ENCODE measurements at regions not wholly inside any gene's neighbourhood (a gene's known extent, or its start where the extent isn't known, plus 50 kb on each side); places are given as distances from the start of the nearest gene placed in this dataset.
"Not testable (repeated sequence)": the region's sequence is repeated elsewhere in the genome, so short reads cannot be mapped to it uniquely, and the experiment has no call there.

DNA sequence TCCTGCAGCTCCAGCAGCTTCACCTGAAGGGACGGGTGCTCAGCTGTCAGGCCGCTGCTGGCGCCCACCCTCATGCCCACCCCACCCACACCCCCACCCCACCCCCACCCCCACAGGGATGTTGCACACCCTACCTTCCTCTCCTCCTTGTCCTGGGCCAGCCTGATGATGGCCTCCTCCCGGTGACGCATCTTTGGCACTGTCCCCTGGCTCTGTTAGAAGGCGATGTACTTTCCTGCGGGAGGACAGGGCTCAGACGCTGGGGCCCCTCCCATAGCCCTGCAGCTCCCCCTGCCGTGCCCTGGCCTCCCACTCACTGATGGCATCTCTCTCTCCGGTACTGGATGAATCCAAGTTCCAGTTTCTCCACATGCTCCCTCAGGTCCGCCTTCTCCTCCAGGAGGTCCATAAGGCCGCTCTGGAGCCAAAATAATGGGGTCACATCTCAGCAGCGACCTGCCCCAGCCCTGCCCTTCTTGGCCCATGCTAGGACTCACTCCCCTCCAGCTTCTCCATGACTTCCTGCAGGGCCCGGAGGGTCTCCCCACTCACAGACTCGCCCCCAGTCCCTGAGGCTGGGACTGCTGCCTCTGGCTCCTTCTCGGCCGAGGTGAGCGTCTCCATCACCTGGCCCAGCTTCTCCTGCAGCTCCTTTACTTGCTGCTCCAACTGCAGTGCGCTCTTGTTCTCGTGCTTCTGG, 55.2 kb downstream of the GOLGA8B start:
- DNase-seq (ENCODE audit: low spot score in 2 of 2); H3K4me3 ChIP-seq (ENCODE audit: low read depth, poor library complexity, severe bottlenecking); intact Hi-C loops (cut with DNase I; ENCODE audit: low total_unique reads): not testable (repeated sequence)
- WGBS, 2 donors, result no CpG with 5 or more reads among the region's 20 CpGs

DNA sequence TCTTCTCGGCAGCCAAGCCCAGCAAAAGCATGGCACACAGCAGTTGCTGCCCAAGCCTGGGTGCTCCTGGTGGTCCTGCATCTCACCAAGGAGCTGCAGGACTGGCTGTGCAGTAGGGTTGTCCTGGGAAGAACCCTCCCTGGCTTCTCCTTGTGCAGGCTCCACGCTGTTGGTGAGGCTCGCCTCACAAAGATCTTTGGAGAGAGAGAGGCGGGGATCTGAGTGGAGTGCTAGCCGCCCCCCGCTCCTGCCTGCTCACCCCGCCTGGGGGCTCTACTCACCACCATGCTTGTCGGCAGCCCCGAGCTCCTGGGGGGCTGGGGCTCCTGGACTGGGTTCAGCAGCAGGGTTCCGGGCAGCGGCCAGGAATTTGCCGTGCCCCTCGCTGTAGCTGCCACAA, 55.8 kb downstream of the GOLGA8B start:
- WGBS, 2 donors, result no CpG with 5 or more reads among the region's 13 CpGs
- H3K4me3 ChIP-seq (ENCODE audit: low read depth, poor library complexity, severe bottlenecking); intact Hi-C loops (cut with DNase I; ENCODE audit: low total_unique reads); DNase-seq (ENCODE audit: low spot score in 2 of 2): not testable (repeated sequence)

DNA sequence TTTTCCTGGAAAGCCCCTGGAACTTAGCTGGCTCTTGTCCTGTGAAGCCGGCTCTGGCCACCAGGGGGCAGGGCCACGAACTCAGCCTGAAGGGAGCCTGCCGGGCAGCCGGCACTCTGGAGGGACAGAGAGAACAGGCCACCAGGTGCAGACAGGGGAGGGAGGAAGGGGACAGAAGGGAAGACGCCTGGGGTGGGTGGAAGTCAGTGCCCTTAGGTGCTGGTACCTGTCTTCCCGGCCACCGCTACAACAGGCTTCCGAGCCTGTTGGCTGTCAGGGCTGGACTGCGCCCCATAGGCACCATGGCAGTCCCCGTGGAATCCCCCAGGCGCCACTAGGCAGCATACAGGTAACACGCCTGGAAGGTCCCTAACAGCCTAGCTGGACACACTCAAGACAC, 59.6 kb downstream of the GOLGA8B start:
- WGBS, 2 donors, result 49 to 51% methylated on average over 5 to 8 of the region's 12 CpGs
- intact Hi-C loops (cut with DNase I; ENCODE audit: low total_unique reads); H3K4me3 ChIP-seq (ENCODE audit: low read depth, poor library complexity, severe bottlenecking); DNase-seq (ENCODE audit: low spot score in 2 of 2): not testable (repeated sequence)

DNA sequence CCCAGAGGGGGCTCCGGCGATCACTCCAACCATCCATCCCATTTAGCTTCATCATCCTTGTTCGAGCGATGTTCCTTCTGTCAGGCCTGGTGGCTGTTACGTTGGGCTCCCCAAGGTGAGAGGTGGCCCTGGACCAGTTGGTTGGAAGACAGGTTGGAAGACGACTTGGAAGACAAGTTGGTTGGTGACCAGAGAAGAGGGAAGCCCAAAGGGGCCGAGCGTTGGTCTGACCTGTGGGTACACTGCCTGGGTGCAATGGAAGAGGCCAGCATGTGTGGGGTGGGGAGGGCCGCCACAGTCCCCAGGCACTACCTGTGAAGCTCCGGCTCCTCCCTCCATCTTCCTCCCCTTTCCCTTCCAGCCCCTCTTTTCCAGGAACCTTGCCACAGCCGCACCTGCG, 60.9 kb downstream of the GOLGA8B start:
- intact Hi-C loops (cut with DNase I; ENCODE audit: low total_unique reads); DNase-seq (ENCODE audit: low spot score in 2 of 2); H3K4me3 ChIP-seq (ENCODE audit: low read depth, poor library complexity, severe bottlenecking): not testable (repeated sequence)
- WGBS, 2 donors, result 81 to 84% methylated on average over 8 to 9 of the region's 12 CpGs

DNA sequence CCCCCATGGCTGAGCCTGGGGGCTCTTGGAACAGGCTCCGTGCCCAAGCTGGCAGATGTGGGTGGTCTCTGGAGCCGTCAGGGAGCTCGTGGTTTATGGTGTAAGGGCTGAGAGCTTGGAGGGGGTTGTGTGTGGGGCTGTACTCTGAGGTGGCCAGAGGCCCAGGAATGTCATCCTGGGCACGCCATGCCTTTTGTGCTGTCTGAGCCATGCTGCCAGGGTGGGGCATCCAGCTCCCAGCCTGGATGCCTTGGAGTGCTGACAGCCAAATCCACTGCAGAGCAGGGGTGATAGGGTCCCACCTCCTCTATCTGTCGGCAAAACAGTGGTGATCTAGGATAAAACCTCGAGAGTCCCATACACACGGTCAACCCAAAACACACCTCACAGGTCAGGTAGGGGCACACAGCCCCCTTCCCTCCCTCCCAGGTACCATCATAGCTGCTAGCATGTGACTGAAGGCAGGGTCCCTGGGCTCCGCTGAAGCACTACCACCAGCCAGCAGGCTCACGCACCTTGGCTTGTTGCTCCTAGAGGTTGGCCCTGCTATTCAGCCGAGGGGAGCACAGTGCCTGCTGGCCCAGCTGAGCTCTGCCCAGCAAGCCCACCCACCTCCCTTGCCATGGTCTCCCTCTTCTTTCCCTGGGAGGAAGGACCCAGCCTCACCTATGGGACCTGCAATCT, 61.5 kb downstream of the GOLGA8B start:
- not testable (repeated sequence) for DNase-seq (ENCODE audit: low spot score in 2 of 2)

DNA sequence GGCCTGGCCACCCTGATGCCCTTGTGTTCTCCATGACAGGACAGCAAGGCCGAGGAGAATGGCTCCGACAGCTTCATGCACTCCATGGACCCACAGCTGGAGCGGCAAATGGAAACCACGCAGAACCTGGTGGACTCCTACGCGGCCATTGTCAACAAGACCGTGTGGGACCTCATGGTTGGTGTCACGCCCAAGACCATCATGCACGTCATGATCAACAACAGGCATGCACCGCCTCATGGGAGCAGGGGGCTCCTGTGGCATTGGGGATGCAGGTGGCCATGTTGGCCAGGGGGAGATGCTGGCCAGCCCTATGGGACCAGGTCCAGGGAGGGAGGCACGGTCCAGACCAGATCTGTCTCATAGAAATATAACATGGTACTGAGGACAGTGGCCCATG, 62.9 kb downstream of the GOLGA8B start:
- TF ChIP-seq, protein P1, sequence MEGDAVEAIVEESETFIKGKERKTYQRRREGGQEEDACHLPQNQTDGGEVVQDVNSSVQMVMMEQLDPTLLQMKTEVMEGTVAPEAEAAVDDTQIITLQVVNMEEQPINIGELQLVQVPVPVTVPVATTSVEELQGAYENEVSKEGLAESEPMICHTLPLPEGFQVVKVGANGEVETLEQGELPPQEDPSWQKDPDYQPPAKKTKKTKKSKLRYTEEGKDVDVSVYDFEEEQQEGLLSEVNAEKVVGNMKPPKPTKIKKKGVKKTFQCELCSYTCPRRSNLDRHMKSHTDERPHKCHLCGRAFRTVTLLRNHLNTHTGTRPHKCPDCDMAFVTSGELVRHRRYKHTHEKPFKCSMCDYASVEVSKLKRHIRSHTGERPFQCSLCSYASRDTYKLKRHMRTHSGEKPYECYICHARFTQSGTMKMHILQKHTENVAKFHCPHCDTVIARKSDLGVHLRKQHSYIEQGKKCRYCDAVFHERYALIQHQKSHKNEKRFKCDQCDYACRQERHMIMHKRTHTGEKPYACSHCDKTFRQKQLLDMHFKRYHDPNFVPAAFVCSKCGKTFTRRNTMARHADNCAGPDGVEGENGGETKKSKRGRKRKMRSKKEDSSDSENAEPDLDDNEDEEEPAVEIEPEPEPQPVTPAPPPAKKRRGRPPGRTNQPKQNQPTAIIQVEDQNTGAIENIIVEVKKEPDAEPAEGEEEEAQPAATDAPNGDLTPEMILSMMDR (IDR thresholded peaks at IDR 0.05), result no peak
- no peak for TF ChIP-seq POLR2A (IDR thresholded peaks at IDR 0.05)
- no peak overlapping the region for H3K4me3 ChIP-seq (ENCODE audit: low read depth, poor library complexity, severe bottlenecking)
- 79 to 82% methylated on average over 11 of the region's 11 CpGs for WGBS, 2 donors
- intact Hi-C loops (cut with DNase I; ENCODE audit: low total_unique reads), result no loop called here
- DNase-seq (ENCODE audit: low spot score in 2 of 2), result no peak

More for the DNA sequence above, 61.5 kb downstream of the GOLGA8B start:
- 59 to 67% methylated on average over 7 to 8 of the region's 10 CpGs for WGBS, 2 donors
- intact Hi-C loops (cut with DNase I; ENCODE audit: low total_unique reads); H3K4me3 ChIP-seq (ENCODE audit: low read depth, poor library complexity, severe bottlenecking): not testable (repeated sequence)

DNA sequence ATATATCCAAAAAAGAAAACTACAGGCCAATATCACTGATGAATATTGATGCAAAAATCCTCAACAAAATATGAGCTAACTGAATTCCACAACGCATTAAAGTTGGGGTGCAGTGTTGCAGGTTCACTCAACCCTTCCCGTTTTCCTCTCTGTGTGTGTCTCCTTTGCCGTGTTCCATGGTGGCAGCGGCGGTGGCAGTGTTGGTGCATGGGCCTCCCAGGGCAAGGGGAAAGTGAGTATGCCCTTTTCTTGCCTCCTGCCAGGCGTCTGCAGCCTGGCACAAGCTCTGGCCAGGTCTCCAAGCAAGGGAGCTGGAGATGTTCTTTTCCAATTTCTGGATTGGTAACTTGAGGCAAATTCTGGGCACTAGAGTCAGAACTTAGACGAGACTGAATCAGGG, 63.4 kb downstream of the GOLGA8B start:
- H3K4me3 ChIP-seq (ENCODE audit: low read depth, poor library complexity, severe bottlenecking); DNase-seq (ENCODE audit: low spot score in 2 of 2); intact Hi-C loops (cut with DNase I; ENCODE audit: low total_unique reads): not testable (repeated sequence)
- WGBS, 2 donors, result 84 to 88% methylated on average over 7 of the region's 7 CpGs

DNA sequence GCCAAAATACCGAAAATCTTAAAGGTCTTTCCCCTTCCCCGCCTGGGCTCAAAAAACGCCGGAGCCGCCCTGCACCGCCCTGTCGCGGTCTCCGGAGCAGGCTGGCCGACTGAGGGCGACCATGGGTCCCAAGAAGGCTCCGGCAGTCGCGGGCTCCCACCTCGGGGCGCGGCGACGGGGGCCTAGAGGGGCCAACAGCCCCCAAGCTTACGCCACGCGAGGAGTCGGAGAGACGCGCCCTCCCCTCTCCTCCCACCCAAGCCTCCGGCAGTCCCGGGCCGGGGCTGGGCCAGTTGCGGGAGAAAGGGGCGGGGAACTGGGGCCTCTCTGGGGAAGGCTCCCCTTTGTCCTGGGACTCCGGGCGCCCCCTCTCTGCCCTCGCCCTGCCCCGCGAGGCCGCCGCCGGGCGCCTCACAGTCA, 69.2 kb downstream of the GOLGA8B start:
- TF ChIP-seq POLR2A (IDR thresholded peaks at IDR 0.05), result no peak
- intact Hi-C loops (cut with DNase I; ENCODE audit: low total_unique reads), result no loop called here
- peak overlapping the region; percentile 52 for H3K4me3 ChIP-seq (ENCODE audit: low read depth, poor library complexity, severe bottlenecking)
- no peak for DNase-seq (ENCODE audit: low spot score in 2 of 2)
- 0 to 2% methylated on average over 12 to 29 of the region's 39 CpGs for WGBS, 2 donors

DNA sequence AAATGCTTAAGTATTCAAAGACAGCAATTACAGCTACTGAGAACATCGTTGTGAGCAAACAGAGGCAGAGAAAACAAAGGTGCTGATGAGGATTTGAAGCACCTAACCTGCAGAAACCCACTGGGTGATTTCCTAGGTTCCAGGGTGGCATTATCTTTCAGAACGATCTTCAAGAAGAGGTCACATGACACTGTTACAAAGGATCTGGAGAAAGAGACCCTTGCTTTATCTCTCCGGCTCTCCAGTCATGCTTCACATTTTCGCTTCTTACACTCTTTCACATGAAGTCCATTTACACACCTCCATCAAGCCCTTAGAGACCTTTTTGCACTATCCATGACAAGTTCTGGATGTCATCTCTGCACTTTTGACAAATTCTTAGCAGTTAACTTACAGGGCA, 70.8 kb downstream of the GOLGA8B start:
- intact Hi-C loops (cut with DNase I; ENCODE audit: low total_unique reads), result no loop called here
- no peak overlapping the region for H3K4me3 ChIP-seq (ENCODE audit: low read depth, poor library complexity, severe bottlenecking)
- no peak for DNase-seq (ENCODE audit: low spot score in 2 of 2)
- no peak for TF ChIP-seq POLR2A (IDR thresholded peaks at IDR 0.05)
- TF ChIP-seq, protein P1 (IDR thresholded peaks at IDR 0.05), result no peak
- WGBS, 2 donors, result 55 to 68% methylated on average over 4 of the region's 4 CpGs

Data from lower leg skin (tissue), 4 donors.